ENCODE measurements at regions not wholly inside any gene's neighbourhood (a gene's known extent, or its start where the extent isn't known, plus 50 kb on each side); places are given as distances from the start of the nearest gene placed in this dataset.

- no peak for DNase-seq
- H3K4me3 ChIP-seq (ENCODE audit: low read depth, low read length), result no peak overlapping the region
- no peak for TF ChIP-seq CTCF (IDR thresholded peaks at IDR 0.05; ENCODE audit: low read depth, low read length, missing control alignments)
- no peak overlapping the region for H3K27ac ChIP-seq
- no peaks in the 10 kb centered on the region for H3K27me3 ChIP-seq (replicated peaks)
- no peaks in the 10 kb centered on the region for H3K36me3 ChIP-seq (replicated peaks)
- in situ Hi-C loops (cut with HindIII; ENCODE audit: low pct_ligation_motif_present, low sequenced_read_pairs), result no loop called here
Observed at GRCh38 chr18:24897461-24897860, 437.0 kb downstream of the HRH4 start.

- no peak for TF ChIP-seq CTCF (IDR thresholded peaks at IDR 0.05; ENCODE audit: low read depth, low read length, missing control alignments)
- no peaks in the 10 kb centered on the region for H3K36me3 ChIP-seq (replicated peaks)
- DNase-seq, result no peak
- H3K4me3 ChIP-seq (ENCODE audit: low read depth, low read length), result no peak overlapping the region
- H3K27ac ChIP-seq, result no peak overlapping the region
- H3K27me3 ChIP-seq (replicated peaks), result no peaks in the 10 kb centered on the region
- in situ Hi-C loops (cut with HindIII; ENCODE audit: low pct_ligation_motif_present, low sequenced_read_pairs), result no loop called here
Observed at GRCh38 chr18:24910221-24910620, 441.7 kb downstream of the ZNF521 start.

- Histone ChIP-seq H3K27ac (no peak overlapping the region), H3K27me3 (replicated peaks) (no peaks in the 10 kb centered on the region), H3K4me3 (ENCODE audit: low read depth, low read length) (no peak overlapping the region), H3K36me3 (replicated peaks) (no peaks in the 10 kb centered on the region)
- no peak for DNase-seq
- in situ Hi-C loops (cut with HindIII; ENCODE audit: low pct_ligation_motif_present, low sequenced_read_pairs), result no loop called here
- no peak for TF ChIP-seq CTCF (IDR thresholded peaks at IDR 0.05; ENCODE audit: low read depth, low read length, missing control alignments)
Observed at GRCh38 chr18:24913507-24914170, 438.3 kb downstream of the ZNF521 start.

- no peak for TF ChIP-seq CTCF (IDR thresholded peaks at IDR 0.05; ENCODE audit: low read depth, low read length, missing control alignments)
- Histone ChIP-seq H3K27ac (no peak overlapping the region), H3K4me3 (ENCODE audit: low read depth, low read length) (no peak overlapping the region)
Observed at GRCh38 chr18:24914171-24914525, 437.8 kb downstream of the ZNF521 start.

GRCh38 chr18:24914685-24915084 lies 437.3 kb downstream of the ZNF521 start:
- in situ Hi-C loops (cut with HindIII; ENCODE audit: low pct_ligation_motif_present, low sequenced_read_pairs), result no loop called here
- no peak for DNase-seq
- Histone ChIP-seq H3K36me3 (replicated peaks) (no peaks in the 10 kb centered on the region), H3K27me3 (replicated peaks) (no peaks in the 10 kb centered on the region), H3K4me3 (ENCODE audit: low read depth, low read length) (no peak overlapping the region), H3K27ac (no peak overlapping the region)
- TF ChIP-seq CTCF (IDR thresholded peaks at IDR 0.05; ENCODE audit: low read depth, low read length, missing control alignments), result no peak

More at GRCh38 chr18:24914171-24914525, 437.8 kb downstream of the ZNF521 start:
- no peak for DNase-seq
- Histone ChIP-seq H3K27me3 (replicated peaks) (no peaks in the 10 kb centered on the region), H3K36me3 (replicated peaks) (no peaks in the 10 kb centered on the region)
- in situ Hi-C loops (cut with HindIII; ENCODE audit: low pct_ligation_motif_present, low sequenced_read_pairs), result no loop called here

- Histone ChIP-seq H3K27me3 (replicated peaks) (no peaks in the 10 kb centered on the region), H3K36me3 (replicated peaks) (no peaks in the 10 kb centered on the region), H3K4me3 (ENCODE audit: low read depth, low read length) (no peak overlapping the region), H3K27ac (no peak overlapping the region)
- no peak for DNase-seq
- in situ Hi-C loops (cut with HindIII; ENCODE audit: low pct_ligation_motif_present, low sequenced_read_pairs), result no loop called here
- TF ChIP-seq CTCF (IDR thresholded peaks at IDR 0.05; ENCODE audit: low read depth, low read length, missing control alignments), result no peak
Observed at GRCh38 chr18:24915547-24915946, 436.4 kb downstream of the ZNF521 start.

Data from brain microvascular endothelial cell (primary cell).